SK-N-SH (cell line): ENCODE measurements at regions not wholly inside any gene's neighbourhood (a gene's known extent, or its start where the extent isn't known, plus 50 kb on each side); places are given as distances from the start of the nearest gene placed in this dataset.

Source experiments
- CHD2 ChIP-seq: fragments of 150-350 bp; IDR thresholded peaks from 2 replicates; pipeline ENCODE4 v1.6.1; 2018; ENCODE audit warnings: low read length; ENCODE audit not compliant: partially characterized antibody
- RAD21 ChIP-seq: IDR thresholded peaks from 2 replicates; pipeline ENCODE4 v1.6.1; 2012; ENCODE audit warnings: mild to moderate bottlenecking, low read length
- TAF1 ChIP-seq: IDR thresholded peaks from 2 replicates; pipeline ENCODE4 v1.6.1; 2012; ENCODE audit warnings: low read depth, mild to moderate bottlenecking, low read length, moderate library complexity, borderline replicate concordance
- YY1 ChIP-seq: IDR thresholded peaks from 2 replicates; pipeline ENCODE4 v1.4.0; 2012; ENCODE audit warnings: low read depth, mild to moderate bottlenecking
- TF ChIP-seq, protein P1 (sequence below): fragments of 200-600 bp; sonication (generic); IDR thresholded peaks from 2 replicates; pipeline ENCODE4 v1.6.1; 2017; ENCODE audit warnings: antibody characterized with exemption, mild to moderate bottlenecking, moderate library complexity
- TF ChIP-seq, protein P2 (sequence below): IDR thresholded peaks from 2 replicates; pipeline ENCODE4 v1.6.1; 2012; ENCODE audit warnings: mild to moderate bottlenecking, low read depth, low read length, moderate library complexity

DNA sequence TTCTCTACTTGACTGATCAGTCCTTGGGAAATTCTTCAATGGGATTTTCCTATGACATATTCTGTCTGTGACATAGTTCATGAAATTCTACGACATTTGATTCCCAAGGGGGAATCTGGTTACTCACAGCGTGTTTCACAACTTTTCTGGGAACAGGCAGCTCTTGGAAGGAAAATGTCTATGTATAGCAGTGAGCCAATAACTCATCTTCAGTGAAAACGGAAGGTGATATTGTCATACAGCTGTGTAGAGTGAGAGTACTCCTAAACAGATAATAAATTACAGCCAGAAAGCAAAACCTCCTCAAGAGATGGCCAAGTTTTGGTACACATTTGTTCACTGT lies 91.4 kb downstream of the C9orf152 start:
- TF ChIP-seq TAF1: no peak
- TF ChIP-seq CHD2: no peak
- TF ChIP-seq RAD21: no peak
- TF ChIP-seq YY1: no peak
- TF ChIP-seq, protein P1, sequence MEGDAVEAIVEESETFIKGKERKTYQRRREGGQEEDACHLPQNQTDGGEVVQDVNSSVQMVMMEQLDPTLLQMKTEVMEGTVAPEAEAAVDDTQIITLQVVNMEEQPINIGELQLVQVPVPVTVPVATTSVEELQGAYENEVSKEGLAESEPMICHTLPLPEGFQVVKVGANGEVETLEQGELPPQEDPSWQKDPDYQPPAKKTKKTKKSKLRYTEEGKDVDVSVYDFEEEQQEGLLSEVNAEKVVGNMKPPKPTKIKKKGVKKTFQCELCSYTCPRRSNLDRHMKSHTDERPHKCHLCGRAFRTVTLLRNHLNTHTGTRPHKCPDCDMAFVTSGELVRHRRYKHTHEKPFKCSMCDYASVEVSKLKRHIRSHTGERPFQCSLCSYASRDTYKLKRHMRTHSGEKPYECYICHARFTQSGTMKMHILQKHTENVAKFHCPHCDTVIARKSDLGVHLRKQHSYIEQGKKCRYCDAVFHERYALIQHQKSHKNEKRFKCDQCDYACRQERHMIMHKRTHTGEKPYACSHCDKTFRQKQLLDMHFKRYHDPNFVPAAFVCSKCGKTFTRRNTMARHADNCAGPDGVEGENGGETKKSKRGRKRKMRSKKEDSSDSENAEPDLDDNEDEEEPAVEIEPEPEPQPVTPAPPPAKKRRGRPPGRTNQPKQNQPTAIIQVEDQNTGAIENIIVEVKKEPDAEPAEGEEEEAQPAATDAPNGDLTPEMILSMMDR: no peak
- TF ChIP-seq, protein P2, sequence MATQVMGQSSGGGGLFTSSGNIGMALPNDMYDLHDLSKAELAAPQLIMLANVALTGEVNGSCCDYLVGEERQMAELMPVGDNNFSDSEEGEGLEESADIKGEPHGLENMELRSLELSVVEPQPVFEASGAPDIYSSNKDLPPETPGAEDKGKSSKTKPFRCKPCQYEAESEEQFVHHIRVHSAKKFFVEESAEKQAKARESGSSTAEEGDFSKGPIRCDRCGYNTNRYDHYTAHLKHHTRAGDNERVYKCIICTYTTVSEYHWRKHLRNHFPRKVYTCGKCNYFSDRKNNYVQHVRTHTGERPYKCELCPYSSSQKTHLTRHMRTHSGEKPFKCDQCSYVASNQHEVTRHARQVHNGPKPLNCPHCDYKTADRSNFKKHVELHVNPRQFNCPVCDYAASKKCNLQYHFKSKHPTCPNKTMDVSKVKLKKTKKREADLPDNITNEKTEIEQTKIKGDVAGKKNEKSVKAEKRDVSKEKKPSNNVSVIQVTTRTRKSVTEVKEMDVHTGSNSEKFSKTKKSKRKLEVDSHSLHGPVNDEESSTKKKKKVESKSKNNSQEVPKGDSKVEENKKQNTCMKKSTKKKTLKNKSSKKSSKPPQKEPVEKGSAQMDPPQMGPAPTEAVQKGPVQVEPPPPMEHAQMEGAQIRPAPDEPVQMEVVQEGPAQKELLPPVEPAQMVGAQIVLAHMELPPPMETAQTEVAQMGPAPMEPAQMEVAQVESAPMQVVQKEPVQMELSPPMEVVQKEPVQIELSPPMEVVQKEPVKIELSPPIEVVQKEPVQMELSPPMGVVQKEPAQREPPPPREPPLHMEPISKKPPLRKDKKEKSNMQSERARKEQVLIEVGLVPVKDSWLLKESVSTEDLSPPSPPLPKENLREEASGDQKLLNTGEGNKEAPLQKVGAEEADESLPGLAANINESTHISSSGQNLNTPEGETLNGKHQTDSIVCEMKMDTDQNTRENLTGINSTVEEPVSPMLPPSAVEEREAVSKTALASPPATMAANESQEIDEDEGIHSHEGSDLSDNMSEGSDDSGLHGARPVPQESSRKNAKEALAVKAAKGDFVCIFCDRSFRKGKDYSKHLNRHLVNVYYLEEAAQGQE: no peak
